ENCODE measurements at regions not wholly inside any gene's neighbourhood (a gene's known extent, or its start where the extent isn't known, plus 50 kb on each side); places are given as distances from the start of the nearest gene placed in this dataset.

GRCh38 chr16:47938272-47938671 lies 217.5 kb downstream of the ABCC12 start:
- TF ChIP-seq, protein P1, sequence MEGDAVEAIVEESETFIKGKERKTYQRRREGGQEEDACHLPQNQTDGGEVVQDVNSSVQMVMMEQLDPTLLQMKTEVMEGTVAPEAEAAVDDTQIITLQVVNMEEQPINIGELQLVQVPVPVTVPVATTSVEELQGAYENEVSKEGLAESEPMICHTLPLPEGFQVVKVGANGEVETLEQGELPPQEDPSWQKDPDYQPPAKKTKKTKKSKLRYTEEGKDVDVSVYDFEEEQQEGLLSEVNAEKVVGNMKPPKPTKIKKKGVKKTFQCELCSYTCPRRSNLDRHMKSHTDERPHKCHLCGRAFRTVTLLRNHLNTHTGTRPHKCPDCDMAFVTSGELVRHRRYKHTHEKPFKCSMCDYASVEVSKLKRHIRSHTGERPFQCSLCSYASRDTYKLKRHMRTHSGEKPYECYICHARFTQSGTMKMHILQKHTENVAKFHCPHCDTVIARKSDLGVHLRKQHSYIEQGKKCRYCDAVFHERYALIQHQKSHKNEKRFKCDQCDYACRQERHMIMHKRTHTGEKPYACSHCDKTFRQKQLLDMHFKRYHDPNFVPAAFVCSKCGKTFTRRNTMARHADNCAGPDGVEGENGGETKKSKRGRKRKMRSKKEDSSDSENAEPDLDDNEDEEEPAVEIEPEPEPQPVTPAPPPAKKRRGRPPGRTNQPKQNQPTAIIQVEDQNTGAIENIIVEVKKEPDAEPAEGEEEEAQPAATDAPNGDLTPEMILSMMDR (IDR thresholded peaks at IDR 0.05): no peak
- TF ChIP-seq POLR2AphosphoS5 (IDR thresholded peaks at IDR 0.05; ENCODE audit: low read depth, low read length) (no peak), TCF7L2 (IDR thresholded peaks at IDR 0.05; ENCODE audit: low read depth, low read length) (no peak)
- TF ChIP-seq, protein P2, sequence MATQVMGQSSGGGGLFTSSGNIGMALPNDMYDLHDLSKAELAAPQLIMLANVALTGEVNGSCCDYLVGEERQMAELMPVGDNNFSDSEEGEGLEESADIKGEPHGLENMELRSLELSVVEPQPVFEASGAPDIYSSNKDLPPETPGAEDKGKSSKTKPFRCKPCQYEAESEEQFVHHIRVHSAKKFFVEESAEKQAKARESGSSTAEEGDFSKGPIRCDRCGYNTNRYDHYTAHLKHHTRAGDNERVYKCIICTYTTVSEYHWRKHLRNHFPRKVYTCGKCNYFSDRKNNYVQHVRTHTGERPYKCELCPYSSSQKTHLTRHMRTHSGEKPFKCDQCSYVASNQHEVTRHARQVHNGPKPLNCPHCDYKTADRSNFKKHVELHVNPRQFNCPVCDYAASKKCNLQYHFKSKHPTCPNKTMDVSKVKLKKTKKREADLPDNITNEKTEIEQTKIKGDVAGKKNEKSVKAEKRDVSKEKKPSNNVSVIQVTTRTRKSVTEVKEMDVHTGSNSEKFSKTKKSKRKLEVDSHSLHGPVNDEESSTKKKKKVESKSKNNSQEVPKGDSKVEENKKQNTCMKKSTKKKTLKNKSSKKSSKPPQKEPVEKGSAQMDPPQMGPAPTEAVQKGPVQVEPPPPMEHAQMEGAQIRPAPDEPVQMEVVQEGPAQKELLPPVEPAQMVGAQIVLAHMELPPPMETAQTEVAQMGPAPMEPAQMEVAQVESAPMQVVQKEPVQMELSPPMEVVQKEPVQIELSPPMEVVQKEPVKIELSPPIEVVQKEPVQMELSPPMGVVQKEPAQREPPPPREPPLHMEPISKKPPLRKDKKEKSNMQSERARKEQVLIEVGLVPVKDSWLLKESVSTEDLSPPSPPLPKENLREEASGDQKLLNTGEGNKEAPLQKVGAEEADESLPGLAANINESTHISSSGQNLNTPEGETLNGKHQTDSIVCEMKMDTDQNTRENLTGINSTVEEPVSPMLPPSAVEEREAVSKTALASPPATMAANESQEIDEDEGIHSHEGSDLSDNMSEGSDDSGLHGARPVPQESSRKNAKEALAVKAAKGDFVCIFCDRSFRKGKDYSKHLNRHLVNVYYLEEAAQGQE (IDR thresholded peaks at IDR 0.05; ENCODE audit: insufficient read depth in 1 of 2, low read depth in 2 of 2, low read length in 1 of 2): no peak
